ENCODE measurements at regions not wholly inside any gene's neighbourhood (a gene's known extent, or its start where the extent isn't known, plus 50 kb on each side); places are given as distances from the start of the nearest gene placed in this dataset.

DNA sequence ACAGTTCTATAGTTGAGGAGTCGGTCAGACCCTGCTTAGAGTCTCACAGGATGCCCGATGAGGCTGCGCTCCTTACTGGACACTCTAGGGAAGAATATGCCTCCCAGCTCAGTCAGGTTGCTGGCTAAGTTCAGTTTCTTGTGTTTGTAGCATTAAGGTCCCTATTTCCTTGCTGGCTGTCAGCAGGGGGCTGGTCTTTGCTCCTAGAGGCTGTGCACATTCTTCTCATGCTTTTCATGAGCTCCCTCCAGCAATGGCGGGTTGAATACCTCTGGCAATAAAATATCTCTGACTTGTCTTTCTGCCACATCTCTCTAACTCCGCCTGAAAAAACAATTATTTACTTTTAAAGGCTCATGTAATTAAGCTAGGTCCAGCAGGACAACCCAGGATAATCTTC, 79.4 kb upstream of the DNAJC10 start:
- H2AFZ ChIP-seq (ENCODE audit: low read depth, low read length), result no peak overlapping the region
- H4K20me1 ChIP-seq (ENCODE audit: insufficient read depth), result no peaks in the 10 kb centered on the region
- no peak overlapping the region for H3K4me2 ChIP-seq (ENCODE audit: low read length)
- no peaks in the 10 kb centered on the region for H3K9me2 ChIP-seq (ENCODE audit: insufficient read depth, low read length)
- no peak overlapping the region for H3K9ac ChIP-seq (ENCODE audit: low read length)
- TF ChIP-seq SMC3 (conservative IDR thresholded peaks at IDR 0.05; ENCODE audit: poor library complexity), result no peak
- no peak for TF ChIP-seq POLR2AphosphoS5 (IDR thresholded peaks at IDR 0.05)
- no peak for TF ChIP-seq EZH2 (IDR thresholded peaks at IDR 0.05; ENCODE audit: borderline replicate concordance, insufficient read depth, low read length, poor library complexity, severe bottlenecking)
- TF ChIP-seq RAD21 (conservative IDR thresholded peaks at IDR 0.05), result no peak
- no peak for TF ChIP-seq EP300 (conservative IDR thresholded peaks at IDR 0.05; ENCODE audit: poor library complexity, severe bottlenecking)
- TF ChIP-seq, protein P1, sequence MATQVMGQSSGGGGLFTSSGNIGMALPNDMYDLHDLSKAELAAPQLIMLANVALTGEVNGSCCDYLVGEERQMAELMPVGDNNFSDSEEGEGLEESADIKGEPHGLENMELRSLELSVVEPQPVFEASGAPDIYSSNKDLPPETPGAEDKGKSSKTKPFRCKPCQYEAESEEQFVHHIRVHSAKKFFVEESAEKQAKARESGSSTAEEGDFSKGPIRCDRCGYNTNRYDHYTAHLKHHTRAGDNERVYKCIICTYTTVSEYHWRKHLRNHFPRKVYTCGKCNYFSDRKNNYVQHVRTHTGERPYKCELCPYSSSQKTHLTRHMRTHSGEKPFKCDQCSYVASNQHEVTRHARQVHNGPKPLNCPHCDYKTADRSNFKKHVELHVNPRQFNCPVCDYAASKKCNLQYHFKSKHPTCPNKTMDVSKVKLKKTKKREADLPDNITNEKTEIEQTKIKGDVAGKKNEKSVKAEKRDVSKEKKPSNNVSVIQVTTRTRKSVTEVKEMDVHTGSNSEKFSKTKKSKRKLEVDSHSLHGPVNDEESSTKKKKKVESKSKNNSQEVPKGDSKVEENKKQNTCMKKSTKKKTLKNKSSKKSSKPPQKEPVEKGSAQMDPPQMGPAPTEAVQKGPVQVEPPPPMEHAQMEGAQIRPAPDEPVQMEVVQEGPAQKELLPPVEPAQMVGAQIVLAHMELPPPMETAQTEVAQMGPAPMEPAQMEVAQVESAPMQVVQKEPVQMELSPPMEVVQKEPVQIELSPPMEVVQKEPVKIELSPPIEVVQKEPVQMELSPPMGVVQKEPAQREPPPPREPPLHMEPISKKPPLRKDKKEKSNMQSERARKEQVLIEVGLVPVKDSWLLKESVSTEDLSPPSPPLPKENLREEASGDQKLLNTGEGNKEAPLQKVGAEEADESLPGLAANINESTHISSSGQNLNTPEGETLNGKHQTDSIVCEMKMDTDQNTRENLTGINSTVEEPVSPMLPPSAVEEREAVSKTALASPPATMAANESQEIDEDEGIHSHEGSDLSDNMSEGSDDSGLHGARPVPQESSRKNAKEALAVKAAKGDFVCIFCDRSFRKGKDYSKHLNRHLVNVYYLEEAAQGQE (IDR thresholded peaks at IDR 0.05; ENCODE audit: borderline replicate concordance), result no peak
- no peak for TF ChIP-seq TAF1 (IDR thresholded peaks at IDR 0.05; ENCODE audit: low read depth)
- TF ChIP-seq, protein P2, sequence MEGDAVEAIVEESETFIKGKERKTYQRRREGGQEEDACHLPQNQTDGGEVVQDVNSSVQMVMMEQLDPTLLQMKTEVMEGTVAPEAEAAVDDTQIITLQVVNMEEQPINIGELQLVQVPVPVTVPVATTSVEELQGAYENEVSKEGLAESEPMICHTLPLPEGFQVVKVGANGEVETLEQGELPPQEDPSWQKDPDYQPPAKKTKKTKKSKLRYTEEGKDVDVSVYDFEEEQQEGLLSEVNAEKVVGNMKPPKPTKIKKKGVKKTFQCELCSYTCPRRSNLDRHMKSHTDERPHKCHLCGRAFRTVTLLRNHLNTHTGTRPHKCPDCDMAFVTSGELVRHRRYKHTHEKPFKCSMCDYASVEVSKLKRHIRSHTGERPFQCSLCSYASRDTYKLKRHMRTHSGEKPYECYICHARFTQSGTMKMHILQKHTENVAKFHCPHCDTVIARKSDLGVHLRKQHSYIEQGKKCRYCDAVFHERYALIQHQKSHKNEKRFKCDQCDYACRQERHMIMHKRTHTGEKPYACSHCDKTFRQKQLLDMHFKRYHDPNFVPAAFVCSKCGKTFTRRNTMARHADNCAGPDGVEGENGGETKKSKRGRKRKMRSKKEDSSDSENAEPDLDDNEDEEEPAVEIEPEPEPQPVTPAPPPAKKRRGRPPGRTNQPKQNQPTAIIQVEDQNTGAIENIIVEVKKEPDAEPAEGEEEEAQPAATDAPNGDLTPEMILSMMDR (IDR thresholded peaks at IDR 0.05; ENCODE audit: poor library complexity, severe bottlenecking), result no peak
- TF ChIP-seq MXI1 (conservative IDR thresholded peaks at IDR 0.05; ENCODE audit: poor library complexity, severe bottlenecking), result no peak
- no peak overlapping the region for H3K4me3 ChIP-seq (ENCODE audit: low read length)
- no peaks in the 10 kb centered on the region for H3K79me2 ChIP-seq (replicated peaks; ENCODE audit: insufficient read depth, low read length)
- H3K9me3 ChIP-seq (ENCODE audit: low read length), result no peaks in the 10 kb centered on the region
- no peaks in the 10 kb centered on the region for H3K27me3 ChIP-seq (ENCODE audit: insufficient read depth, low read depth, low read length)
- no peaks in the 10 kb centered on the region for H3K36me3 ChIP-seq (ENCODE audit: insufficient read depth, low read length)
- no peaks in the 10 kb centered on the region for H3F3A ChIP-seq (ENCODE audit: insufficient read depth, low read length, poor library complexity, severe bottlenecking)
- no peak overlapping the region for H3K27ac ChIP-seq (ENCODE audit: low read length)

DNA sequence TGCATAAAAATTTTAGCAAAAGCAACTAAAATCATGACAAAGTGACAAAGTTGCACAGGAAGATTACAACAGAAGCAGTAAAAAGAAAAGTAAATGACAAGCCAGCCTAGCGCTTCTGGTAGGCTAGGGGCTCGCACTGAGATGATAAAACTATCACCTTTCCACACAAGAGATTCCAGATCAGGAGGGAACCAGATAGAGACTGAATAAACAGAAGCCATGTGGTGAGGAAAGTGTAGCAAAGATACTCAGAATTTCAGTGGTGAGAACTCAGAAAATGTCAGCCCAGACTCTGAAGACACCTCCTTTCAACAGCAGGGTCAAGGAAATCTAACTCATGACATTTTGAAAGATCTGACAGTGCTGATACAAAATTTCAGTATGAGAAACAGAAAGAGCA, 77.4 kb upstream of the DNAJC10 start:
- Histone ChIP-seq H3K4me3 (ENCODE audit: low read length) (no peak overlapping the region), H3K9me2 (ENCODE audit: insufficient read depth, low read length) (no peaks in the 10 kb centered on the region), H3K27ac (ENCODE audit: low read length) (no peak overlapping the region), H3K79me2 (replicated peaks; ENCODE audit: insufficient read depth, low read length) (no peaks in the 10 kb centered on the region), H4K20me1 (ENCODE audit: insufficient read depth) (no peaks in the 10 kb centered on the region), H3F3A (ENCODE audit: insufficient read depth, low read length, poor library complexity, severe bottlenecking) (no peaks in the 10 kb centered on the region), H3K9me3 (ENCODE audit: low read length) (no peaks in the 10 kb centered on the region), H3K9ac (ENCODE audit: low read length) (no peak overlapping the region), H3K36me3 (ENCODE audit: insufficient read depth, low read length) (no peaks in the 10 kb centered on the region), H2AFZ (ENCODE audit: low read depth, low read length) (no peak overlapping the region), H3K4me2 (ENCODE audit: low read length) (no peak overlapping the region), H3K27me3 (ENCODE audit: insufficient read depth, low read depth, low read length) (no peaks in the 10 kb centered on the region)
- TF ChIP-seq, protein P2 (IDR thresholded peaks at IDR 0.05; ENCODE audit: poor library complexity, severe bottlenecking), result no peak
- TF ChIP-seq RAD21 (conservative IDR thresholded peaks at IDR 0.05) (no peak), EP300 (conservative IDR thresholded peaks at IDR 0.05; ENCODE audit: poor library complexity, severe bottlenecking) (no peak), EZH2 (IDR thresholded peaks at IDR 0.05; ENCODE audit: borderline replicate concordance, insufficient read depth, low read length, poor library complexity, severe bottlenecking) (no peak), POLR2AphosphoS5 (IDR thresholded peaks at IDR 0.05) (no peak), SMC3 (conservative IDR thresholded peaks at IDR 0.05; ENCODE audit: poor library complexity) (no peak), MXI1 (conservative IDR thresholded peaks at IDR 0.05; ENCODE audit: poor library complexity, severe bottlenecking) (no peak), TAF1 (IDR thresholded peaks at IDR 0.05; ENCODE audit: low read depth) (no peak)
- TF ChIP-seq, protein P1 (IDR thresholded peaks at IDR 0.05; ENCODE audit: borderline replicate concordance), result no peak

All from neural cell (in vitro differentiated cells).